ENCODE measurements at regions not wholly inside any gene's neighbourhood (a gene's known extent, or its start where the extent isn't known, plus 50 kb on each side); places are given as distances from the start of the nearest gene placed in this dataset.

- H2AK5ac ChIP-seq (ENCODE audit: insufficient read length, low read length) = no peak overlapping the region
- H3K4me2 ChIP-seq (ENCODE audit: insufficient read depth, insufficient read length, low read length) = no peak overlapping the region
- no peak overlapping the region for H2AFZ ChIP-seq (ENCODE audit: low read length)
- no peak overlapping the region for H3K14ac ChIP-seq (ENCODE audit: insufficient read depth, low read length)
- no peak overlapping the region for H3K4me3 Mint-ChIP-seq
- no peak overlapping the region for H2BK120ac ChIP-seq (ENCODE audit: low read depth, low read length, poor library complexity, severe bottlenecking)
- no peaks in the 10 kb centered on the region for H3K27me3 ChIP-seq (ENCODE audit: insufficient read depth, low read length)
- H4K5ac ChIP-seq (ENCODE audit: insufficient read length, low read depth, low read length) = no peak overlapping the region
- H3K56ac ChIP-seq (ENCODE audit: insufficient read length, low read depth, low read length) = no peak overlapping the region
- H2BK15ac ChIP-seq (ENCODE audit: low read depth, low read length) = no peak overlapping the region
- no peaks in the 10 kb centered on the region for H3K23me2 ChIP-seq (ENCODE audit: insufficient read length, low read depth, low read length, poor library complexity, severe bottlenecking)
- TF ChIP-seq, protein P1, sequence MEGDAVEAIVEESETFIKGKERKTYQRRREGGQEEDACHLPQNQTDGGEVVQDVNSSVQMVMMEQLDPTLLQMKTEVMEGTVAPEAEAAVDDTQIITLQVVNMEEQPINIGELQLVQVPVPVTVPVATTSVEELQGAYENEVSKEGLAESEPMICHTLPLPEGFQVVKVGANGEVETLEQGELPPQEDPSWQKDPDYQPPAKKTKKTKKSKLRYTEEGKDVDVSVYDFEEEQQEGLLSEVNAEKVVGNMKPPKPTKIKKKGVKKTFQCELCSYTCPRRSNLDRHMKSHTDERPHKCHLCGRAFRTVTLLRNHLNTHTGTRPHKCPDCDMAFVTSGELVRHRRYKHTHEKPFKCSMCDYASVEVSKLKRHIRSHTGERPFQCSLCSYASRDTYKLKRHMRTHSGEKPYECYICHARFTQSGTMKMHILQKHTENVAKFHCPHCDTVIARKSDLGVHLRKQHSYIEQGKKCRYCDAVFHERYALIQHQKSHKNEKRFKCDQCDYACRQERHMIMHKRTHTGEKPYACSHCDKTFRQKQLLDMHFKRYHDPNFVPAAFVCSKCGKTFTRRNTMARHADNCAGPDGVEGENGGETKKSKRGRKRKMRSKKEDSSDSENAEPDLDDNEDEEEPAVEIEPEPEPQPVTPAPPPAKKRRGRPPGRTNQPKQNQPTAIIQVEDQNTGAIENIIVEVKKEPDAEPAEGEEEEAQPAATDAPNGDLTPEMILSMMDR (conservative IDR thresholded peaks at IDR 0.05) = no peak
- H3K9me3 Mint-ChIP-seq = no peaks in the 10 kb centered on the region; a peak in 1 of 5 replicates
- no peak overlapping the region for H2BK5ac ChIP-seq (ENCODE audit: insufficient read length, low read length)
- no peak for DNase-seq
- H3K4me1 ChIP-seq (ENCODE audit: insufficient read depth, low read length) = no peaks in the 10 kb centered on the region; the same call in 1 of the 2 replicates
- H3K4ac ChIP-seq (ENCODE audit: low read depth, low read length) = no peak overlapping the region
- H3K4me1 Mint-ChIP-seq = peaks cover 23 to 24% of the 10 kb centered on the region in 2 experiments
- H3K18ac ChIP-seq (ENCODE audit: insufficient read length, low read depth, low read length) = no peak overlapping the region
- no peaks in the 10 kb centered on the region for H4K20me1 ChIP-seq (ENCODE audit: control insufficient read depth, insufficient read depth, insufficient read length)
- H4K91ac ChIP-seq (ENCODE audit: insufficient read length, low read depth, low read length) = no peak overlapping the region
- no peak overlapping the region for H3K27ac ChIP-seq (ENCODE audit: insufficient read length, low read depth, low read length)
- no peak overlapping the region for H3K9ac ChIP-seq (ENCODE audit: extremely low read depth, insufficient read length, low read length)
- no CpG with 5 or more reads among the region's 1 CpG for WGBS (ENCODE audit: extremely low coverage, insufficient read length, low lambda C conversion rate)
- peaks cover 0 to 1% (median 0%) of the 10 kb centered on the region in 3 experiments; a peak in 3 of 7 replicates for H3K36me3 Mint-ChIP-seq (ENCODE audit: insufficient read depth in 1 of 3, low read depth in 3 of 3)
- H3K79me1 ChIP-seq (ENCODE audit: insufficient read depth, low read depth, low read length, poor library complexity, severe bottlenecking) = no peaks in the 10 kb centered on the region
- no peak overlapping the region for H3K27ac Mint-ChIP-seq
- no peaks in the 10 kb centered on the region for H3K9me3 ChIP-seq (ENCODE audit: control insufficient read depth, low read depth, low read length)
- H3K23ac ChIP-seq (ENCODE audit: insufficient read length, low read depth, low read length) = no peak overlapping the region
- H4K8ac ChIP-seq (replicated peaks; ENCODE audit: insufficient read length, low read depth, low read length) = no peak overlapping the region
- H2BK20ac ChIP-seq (ENCODE audit: low read depth, low read length, poor library complexity, severe bottlenecking) = no peak overlapping the region
- H2BK12ac ChIP-seq (ENCODE audit: insufficient read length, low read depth, low read length) = no peak overlapping the region
- no peaks in the 10 kb centered on the region for H3K79me2 ChIP-seq (ENCODE audit: insufficient read depth, low read length)
- no peak overlapping the region for H3T11ph ChIP-seq (ENCODE audit: low read length)
- no peaks in the 10 kb centered on the region for H3K27me3 Mint-ChIP-seq (ENCODE audit: low read depth)
Measured at GRCh38 chr3:110261141-110261540, 810.5 kb upstream of the NECTIN3 start.

All from H9 (cell line).